Hematopoietic multipotent progenitor cell treated with erythropoietin and hydrocortisone succinate and interleukin-3 and kit ligand, for 4 days (in vitro differentiated cells): ENCODE measurements at regions not wholly inside any gene's neighbourhood (a gene's known extent, or its start where the extent isn't known, plus 50 kb on each side); places are given as distances from the start of the nearest gene placed in this dataset.

Experiments
- DNase-seq: peaks from one replicate; pipeline ENCODE4 v3.0.0-alpha.2; 2015

DNA sequence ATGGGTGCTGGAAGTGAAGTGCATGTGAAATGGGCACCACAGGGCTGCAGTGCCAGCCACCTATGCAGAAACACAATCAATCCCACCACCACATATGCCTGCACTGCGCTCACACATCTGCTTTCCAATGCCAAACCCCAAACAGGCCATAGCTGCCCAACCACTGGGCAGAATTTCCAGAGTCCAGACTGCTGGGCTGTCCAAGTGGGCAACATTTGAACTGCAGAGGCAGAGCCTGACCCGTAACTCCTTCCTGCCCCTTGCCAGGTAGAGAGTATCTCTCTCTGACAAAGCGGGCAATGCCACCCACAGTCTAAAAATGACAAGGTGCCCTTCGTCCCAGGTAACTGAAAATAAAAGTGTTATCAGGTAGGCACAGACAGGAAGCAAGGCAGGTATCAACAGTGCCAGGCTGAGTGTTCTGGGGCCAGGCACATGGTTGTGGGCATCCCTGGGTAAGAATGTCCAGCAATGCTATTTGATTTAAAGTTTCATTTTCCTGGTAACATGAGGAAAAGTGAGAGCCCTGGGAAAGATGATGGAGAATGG, 79.5 kb downstream of the FOXA2 start:
- DNase-seq = no peak

DNA sequence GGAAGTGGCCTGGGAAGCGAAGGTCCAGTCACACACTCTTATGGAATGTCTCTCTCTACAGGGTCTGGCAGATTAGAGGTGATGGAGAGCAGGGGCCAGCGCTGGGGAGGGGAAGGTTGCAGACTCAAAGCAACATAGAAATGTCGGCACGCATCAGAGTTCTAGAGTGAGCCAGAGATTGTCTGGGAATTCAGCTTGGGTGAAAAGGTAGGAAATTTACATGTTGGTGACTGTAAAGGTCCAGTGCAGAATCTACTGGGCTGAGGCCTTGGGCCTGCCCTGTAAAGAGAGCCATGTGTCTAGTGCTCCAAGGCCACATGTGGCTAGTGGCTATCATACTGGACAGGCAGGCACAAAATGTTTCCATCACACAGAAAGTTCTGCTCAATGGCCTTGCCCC, 80.8 kb downstream of the FOXA2 start:
- DNase-seq = no peak

DNA sequence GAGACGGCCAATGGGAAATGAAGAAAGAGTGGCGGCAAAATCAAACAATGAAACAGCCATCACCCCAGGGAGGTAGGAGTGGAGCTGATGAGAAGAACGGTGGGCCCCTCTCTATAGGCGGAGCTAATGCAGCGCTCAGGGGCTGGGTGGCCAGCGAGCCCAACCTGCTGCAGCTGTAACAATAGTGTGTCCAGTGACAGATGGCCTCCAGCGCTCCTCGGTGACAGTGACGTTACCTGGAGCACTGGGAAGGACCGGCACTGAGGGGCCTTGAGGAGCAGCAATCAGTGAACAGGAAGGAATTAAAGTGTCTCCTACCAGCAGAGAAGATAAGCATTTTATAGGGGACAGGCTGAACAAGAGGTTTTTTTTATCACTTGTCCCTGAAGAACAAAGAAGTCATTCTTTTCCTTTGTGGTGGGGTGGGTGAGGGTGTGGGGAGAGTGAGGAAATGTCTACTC, 81.6 kb downstream of the FOXA2 start:
- DNase-seq = no peak

DNA sequence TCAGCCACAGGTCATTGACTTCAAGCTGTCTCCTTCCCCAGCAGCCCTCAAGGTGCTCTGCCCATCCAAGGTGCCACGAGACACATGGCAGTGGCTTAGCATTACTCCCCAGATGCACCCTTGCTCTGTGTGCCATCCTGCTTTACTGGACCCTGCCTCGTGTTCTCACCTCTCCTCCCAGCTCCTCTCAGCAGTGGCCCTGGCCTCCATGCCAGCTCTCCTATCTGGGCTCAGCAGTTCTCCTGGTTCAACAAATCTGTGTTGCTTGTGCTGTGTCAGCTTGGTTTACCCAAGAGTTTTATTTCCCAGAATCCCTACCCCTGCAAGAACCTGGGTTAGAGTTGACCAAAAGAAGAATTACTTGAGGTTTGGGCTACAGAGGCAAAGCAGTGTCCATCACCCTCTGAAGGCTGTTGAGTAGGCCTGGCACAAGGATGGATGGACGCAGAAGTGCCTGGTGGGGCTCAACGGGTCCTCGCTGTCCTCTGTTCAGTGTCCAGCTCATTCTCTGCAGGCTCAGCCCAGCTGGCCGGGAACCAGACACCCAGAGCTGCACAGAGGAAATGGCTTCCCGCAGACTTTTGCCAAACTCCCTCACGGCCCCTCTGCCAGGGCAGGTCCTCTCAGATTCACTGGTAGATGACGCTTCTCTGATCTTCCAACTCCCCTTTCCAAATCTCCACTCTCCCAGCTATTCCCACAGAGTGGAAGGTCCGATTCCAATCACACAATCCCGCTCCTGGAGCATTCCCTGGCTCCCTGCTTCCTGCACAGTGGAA, 82.6 kb downstream of the FOXA2 start:
- DNase-seq = no peak

DNA sequence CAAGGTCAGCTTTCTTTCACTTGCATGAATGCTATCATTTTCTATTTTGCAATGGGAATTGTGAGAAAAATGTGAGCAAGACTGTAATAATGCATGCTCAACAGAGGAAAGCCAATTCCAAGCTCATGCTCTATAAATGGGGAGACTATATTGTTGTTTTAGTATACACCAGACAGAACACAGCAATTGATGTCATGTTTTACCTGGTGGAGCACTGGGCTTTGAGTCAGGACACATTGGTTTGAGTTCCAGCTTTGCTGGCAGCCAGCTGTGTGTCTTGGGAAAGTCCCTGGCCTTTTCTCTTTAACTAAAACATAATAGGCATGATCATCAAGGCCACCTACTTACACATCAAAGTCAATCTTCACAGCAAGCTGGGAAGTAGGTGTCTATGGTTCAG, 83.3 kb downstream of the FOXA2 start:
- DNase-seq = no peak

DNA sequence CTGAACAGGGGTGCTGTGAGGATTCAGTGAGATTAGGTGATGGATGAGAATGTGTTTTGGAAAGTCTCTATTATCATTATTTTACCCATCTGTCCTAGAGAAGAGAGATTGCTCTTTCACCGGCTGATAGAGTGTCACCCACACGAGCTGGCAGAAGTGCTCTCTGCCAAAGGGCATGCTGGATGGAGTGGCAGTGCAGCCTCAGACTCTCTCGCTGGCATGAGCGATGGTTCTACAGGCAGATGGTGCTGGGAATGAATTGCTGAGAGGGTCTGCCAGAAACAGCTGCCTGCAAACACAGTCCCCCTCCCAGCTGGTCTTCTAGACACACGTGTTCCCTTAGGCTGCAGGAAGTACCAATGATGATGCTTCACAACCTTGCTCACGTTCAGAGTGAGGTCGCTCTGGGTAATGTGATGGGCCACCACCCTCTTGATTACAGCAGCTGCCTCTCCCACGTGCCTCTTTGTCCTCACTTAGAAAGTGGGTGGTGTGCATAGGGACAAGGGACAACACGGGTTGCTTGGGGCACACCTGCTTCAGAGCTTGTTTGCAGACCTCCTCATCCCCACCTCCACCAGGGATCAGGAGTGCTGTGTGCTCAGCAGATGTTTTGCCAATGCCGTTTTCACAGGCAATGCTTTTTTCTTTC, 84.7 kb downstream of the FOXA2 start:
- DNase-seq = no peak

DNA sequence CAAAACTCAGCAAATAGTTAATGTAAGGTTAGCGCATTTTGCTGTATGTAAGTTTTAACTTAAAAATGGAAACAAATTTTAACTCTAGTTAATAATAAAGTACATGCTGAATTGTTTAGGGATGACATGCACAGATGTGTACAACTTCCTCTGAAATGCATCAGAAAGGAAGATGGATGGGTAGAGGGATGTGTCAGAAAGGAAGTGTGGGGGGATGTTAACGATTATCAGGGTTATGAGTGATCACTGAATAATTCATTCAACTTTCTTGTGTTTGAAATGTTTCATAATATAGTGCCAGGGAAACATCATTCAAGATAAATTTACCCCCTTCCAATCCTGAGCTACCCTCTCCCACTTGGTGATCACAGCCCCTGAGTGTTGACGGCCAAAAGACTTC, 87.6 kb downstream of the FOXA2 start:
- no peak for DNase-seq

DNA sequence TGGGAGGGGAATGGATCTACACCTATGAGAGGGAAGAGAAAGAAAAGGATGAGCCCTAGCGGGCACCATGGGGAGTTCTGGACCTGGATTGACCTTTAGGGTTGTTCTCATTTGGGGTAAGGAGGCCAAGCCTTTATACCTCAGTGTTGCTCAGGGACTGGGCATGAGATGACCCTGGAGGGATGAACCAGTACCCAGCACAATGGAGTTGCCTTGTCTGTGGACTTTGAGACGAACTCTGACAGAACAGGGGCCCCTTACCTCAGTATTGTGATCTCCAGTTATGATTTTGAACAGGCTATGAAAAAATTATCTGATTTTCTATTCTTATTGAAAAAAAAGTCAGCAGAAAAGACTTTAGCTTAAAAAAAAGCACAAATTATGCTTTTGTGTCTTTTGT, 88.6 kb downstream of the FOXA2 start:
- no peak for DNase-seq

DNA sequence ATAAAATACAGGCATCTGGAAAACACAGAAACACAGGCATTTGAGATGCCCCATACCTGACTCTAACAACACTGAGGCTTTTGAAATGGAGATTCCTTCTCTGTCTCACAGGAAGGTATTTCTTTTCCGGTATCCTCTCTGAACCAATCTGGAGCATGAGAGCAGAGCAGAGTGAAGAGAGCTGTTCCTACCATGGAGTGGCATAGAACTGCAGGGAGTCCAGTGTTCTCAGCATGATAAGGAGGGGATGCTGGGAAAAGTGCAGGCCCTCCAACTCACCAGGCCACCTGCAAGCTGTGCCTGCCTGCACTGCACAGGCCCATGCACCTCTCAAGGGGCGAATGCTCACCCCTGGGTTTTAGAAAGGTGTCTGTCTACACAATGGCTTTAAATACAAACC, 89.2 kb downstream of the FOXA2 start:
- DNase-seq = no peak

DNA sequence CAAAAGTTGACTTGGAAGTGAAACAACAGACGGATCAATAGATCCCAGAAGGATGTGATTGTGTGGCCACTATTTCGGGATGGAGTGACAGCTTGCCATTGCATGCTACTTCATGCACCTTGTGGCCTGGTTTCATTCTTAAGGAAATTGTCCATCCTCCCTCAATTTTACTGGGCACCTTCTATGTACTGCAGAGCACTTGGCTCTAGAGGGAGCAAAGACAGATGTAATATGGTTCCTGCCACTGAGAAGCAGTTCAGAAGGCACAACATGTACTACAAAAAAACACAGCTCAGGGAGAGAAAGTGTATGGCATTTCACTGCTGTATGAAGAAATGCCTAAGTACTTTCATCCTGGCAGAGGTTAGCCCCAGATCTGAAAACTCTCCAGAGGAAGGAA, 91.9 kb downstream of the FOXA2 start:
- DNase-seq = no peak

DNA sequence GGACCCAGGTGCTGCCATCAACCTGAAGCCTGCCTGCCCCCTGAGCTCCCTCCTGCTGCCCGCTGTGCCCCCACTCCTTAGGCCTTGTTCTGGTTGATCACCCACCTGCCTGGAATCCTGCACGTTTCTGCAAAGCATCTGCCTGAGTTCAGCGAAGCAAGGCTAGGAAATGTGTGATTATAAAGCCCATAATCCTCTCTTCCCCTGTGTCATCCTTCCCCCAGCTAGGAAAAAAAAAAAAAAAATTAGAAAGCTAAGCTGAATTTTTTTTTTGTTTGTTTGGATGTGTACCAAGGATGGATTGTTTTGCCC, 93.2 kb downstream of the FOXA2 start:
- DNase-seq = no peak

DNA sequence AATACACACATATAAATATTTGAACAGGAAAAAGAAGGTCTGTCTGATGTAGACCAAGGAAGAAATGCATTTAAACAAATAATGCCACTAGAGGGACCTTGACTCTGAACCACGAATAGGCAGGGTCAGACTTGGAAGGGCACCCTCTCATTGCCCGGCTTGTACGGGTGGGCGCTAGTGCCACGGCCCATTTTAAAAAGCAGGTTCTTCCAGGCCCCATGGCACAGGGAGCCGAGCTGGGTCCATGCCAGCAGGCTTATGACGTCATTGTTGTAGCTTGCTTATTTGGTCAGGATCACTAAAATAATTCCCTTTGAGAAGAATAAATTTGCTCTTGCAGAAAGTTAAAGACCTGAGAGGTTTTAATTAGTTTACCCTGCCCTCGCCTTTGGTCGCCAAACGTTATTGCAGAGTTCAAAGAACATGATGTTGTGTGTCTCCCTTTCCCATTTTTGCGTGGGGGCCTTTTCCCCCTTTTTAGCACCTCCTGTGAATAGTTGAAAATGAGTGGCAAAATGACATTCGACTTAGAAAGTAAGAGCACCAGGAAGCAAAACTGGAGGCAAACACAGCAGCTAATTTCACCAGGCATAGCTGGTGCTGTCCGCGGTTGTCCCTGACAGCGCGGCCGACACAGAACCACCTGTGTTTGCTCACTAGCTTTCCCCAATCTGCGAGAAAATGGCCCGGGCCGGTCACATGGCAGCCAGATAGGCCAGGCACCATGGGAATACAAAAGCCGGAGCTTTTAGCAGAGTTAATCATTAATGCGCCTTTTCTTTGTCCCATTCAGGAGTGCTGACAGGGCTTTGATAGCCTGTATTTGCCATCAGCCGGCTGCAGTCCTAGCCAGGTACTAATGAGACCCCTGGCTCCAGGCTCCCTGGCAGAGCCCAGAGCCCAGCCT, 93.8 kb downstream of the FOXA2 start:
- DNase-seq = peak; percentile 5

DNA sequence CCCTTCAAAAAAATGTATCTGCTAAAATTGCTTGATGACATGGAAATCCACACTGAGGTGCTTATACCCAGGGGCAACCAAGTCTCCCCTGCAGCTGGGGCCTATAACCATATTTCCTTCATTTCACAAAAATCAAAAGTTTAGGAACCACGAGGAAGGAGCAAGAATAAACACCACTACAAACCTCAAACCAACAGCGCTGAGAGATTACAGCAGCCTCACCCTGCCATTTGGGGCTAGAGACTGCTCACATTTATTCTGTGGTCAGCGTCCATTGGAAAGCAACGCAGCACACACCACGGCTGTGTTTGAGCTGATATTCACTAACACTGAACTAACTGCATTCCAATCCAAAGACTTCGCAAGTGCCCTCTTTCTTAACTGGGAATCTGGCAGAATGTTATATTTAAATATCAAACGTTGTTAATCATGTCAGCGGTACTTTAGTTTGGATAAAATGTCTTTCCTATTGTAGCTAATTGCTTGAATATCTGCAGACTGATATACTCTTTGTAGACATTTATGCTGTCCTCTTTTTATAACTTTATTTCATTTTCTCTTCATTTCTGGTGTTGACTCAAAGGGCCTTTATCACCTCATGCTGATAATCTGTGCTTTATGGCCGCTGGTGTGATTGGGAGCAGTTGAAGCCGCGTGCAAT, 94.6 kb downstream of the FOXA2 start:
- DNase-seq = no peak

DNA sequence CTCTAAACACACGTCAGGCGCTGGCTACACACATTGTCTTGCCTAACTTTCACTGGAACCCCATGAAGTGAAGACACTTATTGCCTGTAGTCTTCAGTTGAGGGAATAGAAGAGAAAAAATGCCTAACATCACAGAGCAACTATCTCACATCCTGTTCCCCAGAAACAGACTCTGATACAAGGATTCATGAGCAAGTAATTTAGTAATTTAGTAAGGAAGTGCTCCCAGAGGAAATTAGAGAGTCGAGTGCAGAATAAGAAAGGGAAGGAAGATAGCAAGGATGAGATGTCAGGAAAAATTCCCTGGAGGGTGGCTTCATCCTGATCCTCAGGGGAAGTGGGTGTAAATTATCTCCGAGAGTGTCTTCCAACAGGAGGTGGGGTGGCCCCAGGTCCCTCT, 104.0 kb downstream of the FOXA2 start:
- no peak for DNase-seq

DNA sequence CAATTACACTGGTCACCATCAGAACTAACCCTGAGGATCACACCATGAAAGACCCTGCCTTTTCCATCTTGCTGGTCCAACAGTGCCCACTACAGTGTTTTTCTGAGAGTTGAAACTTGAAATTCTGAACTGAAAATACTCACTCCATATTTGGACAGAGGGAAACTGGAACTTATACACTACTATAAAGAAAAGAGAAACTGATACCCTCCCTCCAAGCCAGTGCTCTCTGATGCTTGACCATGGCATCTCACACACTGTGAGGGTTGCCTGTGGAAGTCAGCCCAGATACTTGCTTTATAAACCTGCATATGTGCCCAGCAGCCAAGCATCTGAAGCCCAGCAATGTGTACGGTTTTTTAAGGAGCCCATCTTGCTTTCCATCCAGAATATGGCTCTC, 108.7 kb downstream of the FOXA2 start:
- DNase-seq = no peak

DNA sequence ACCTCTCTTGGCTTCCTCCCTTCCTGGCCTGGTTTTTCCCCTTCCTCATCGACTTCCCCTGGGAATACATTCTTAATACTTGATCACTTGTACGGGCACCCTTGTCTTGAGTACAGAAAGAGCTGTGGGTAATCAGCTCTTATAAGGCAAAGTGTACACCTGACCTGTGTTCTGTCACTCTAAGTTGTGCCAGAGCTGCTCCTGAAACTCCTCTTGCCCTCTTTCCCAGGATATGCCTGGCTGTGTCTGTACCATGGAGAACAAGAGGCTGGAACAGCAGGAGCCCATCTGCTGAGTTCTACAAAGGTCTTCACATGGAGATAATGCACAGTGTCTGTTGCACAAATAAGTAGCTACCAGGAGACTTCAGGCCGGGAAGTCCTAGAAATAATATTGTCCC, 110.1 kb downstream of the FOXA2 start:
- no peak for DNase-seq

DNA sequence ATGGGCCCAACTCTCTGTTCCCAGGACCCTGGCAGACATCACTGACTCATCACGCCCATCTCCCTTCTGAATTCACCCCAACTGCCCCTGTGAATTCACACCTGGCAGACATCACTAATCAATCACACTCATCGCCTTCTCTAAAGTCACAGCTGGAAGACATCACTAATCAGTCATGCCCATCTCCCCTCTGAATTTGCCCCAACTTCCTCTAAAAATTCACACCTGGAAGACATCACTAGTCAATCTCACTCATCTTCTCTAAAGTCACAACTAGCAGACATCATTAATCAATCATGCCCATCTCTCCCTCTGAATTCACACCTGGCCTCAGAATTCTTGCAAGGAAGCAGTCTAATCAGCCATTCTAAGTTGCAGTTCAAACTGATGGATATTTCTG, 111.1 kb downstream of the FOXA2 start:
- DNase-seq = no peak

DNA sequence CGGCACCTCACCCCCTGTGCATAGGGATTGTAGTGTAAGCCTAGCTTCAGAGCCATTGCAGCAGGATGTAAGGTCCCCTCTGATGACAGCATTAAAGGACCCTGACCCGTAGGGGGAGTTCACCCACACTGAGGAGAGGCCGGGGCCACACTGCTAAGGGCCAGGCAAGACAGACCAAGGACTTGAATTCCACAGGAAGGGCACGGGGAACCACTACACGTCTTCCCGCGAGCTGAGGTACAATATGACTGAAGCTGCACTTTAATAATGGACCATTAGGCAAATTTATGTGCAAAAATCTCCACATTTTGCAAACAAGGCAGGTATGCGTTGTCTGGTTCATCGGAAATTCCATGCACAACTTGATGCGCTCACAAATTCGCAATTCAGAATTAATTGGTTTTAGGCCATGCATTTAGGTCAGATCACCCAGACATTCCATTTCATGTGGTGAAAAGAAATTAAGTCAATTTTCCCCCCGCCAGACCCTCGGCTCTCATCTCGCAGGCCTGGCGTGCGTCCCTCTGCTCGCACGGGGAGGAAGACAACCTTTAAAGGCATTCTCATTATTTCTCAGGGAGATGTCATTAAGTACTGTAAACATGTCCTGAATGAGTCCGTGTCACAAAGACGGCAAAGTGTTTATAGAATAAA, 111.8 kb downstream of the FOXA2 start:
- DNase-seq = no peak

DNA sequence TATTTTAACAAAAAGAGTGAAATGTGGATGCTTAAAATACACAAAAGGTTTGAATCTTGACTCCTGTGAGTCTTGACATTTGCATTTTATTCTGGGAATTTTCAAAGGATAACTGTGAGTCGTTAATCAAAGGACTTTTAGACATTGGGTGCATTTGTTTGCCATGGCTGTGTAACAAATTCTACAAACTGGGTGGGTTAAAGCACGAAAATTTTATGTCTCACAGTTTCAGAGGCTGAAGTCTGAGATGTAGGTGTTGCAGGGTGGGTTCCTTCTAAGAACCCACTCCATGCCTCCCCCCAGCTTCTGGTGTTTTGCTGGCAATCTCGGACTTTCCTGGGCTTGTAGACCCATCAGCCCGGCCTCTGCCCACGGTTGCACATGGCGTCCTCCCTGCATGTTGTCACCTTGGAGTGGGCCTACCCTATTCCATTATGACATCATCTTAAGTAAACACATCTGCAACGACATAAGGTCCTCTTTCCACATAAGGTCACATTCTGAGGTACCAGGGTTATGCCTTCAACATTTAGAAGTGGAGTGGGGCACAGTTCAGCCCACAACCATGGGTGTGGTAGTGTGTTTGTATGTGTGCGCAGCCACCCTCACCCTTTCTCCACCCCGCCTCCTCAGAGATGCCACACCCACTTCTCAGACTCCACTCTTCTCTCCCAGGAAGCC, 113.1 kb downstream of the FOXA2 start:
- no peak for DNase-seq

DNA sequence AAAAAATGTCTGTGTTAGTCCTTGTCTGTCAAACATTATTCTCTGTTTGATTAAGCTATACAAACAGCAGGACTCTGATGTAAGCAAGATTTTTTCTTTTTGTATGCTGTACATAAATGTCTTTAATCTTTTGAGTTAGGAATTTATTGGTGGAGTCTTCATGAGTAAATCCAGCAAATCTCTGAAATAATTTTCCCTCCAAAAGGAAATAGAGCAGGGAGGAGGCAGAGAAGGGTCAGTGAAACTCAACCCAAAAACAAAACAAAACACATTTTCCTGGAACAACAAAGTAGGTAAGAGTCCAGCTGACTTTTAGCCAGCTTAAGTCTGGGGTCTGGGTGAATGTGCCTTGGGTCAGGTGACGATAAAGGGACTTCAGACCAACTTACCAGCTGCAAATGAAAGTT, 113.7 kb downstream of the FOXA2 start:
- no peak for DNase-seq

DNA sequence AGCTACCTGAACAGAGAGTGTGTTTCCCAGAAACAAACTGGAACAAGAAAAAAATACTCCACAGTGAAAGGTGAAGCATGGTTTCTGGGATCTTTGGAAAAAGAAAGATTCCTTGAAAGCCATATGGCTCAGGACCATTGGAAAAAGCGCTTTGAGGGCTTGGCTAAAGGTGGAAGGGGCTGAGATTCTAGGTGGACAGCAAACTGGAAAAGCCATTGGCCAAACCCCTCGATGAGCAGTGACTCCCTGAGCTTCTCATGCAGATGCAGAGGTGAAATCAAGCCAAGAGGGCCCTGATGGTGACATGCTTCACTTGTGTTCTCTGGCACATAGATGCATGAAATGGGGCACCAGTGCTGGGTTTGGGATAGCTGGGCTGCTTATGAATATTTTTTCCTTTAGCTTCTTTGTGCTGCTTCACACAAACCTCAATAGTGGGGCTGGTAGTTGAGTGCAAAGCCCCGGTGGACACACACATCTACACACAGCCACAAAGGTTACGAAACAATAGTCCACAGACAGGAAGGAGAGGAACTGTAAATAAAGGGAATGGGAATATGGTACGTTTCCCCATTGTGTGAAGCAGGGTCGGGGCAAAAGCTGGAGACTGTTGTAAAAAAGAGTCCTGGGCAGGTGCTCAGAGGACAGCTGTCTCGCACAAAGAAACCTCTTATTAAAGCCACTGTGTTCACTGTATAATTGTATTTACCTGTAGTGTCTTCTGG, 117.8 kb downstream of the FOXA2 start:
- DNase-seq = no peak
